Mucosa of descending colon (tissue), 3 donors: ENCODE measurements at regions not wholly inside any gene's neighbourhood (a gene's known extent, or its start where the extent isn't known, plus 50 kb on each side); places are given as distances from the start of the nearest gene placed in this dataset.

Experiments
- ATAC-seq: fragments of 200-7000 bp; cut with Tn5 transposase; one replicate; pipeline ENCODE4 v1.9.1; 2020; ENCODE audit warnings: mild to moderate bottlenecking, moderate library complexity
- DNase-seq, 3 donors: peaks; one replicate each; pipeline ENCODE4 v3.0.0-alpha.2; 2020
- H3K36me3 ChIP-seq: fragments of 200-600 bp; one replicate; pipeline ENCODE4 v1.8.0; 2021; ENCODE audit warnings: low read depth, mild to moderate bottlenecking
- H3K4me1 ChIP-seq: fragments of 200-600 bp; one replicate; pipeline ENCODE4 v1.8.0; 2021; ENCODE audit warnings: low read depth, mild to moderate bottlenecking
- H3K4me3 ChIP-seq: fragments of 200-600 bp; one replicate; pipeline ENCODE4 v1.8.0; 2021; ENCODE audit warnings: mild to moderate bottlenecking
- H3K9me3 ChIP-seq: fragments of 200-600 bp; one replicate; pipeline ENCODE4 v1.8.0; 2021; ENCODE audit warnings: mild to moderate bottlenecking
- intact Hi-C, 2 donors: fragments of 100-400 bp; cut with DNase I in 1 of 2; cut with micrococcal nuclease in 1 of 2; formaldehyde crosslinking; loops; one replicate each; pipeline versions ENCODE4 v1.11.0 to v1.11.1; 2022; cut with DNase I, micrococcal nuclease
- TF ChIP-seq, protein P1 (sequence below): fragments of 200-600 bp; IDR thresholded peaks from one replicate; pipeline ENCODE4 v1.8.0; 2022; ENCODE audit warnings: antibody characterized with exemption, mild to moderate bottlenecking
- donor health status: DM: no; HTN: no; CAD: no; lungs with moderate emphysema.
- donor health status: DM: no; HTN: no; CAD: no.
- donor health status: DM: no; HTN: yes; CAD: no.

DNA sequence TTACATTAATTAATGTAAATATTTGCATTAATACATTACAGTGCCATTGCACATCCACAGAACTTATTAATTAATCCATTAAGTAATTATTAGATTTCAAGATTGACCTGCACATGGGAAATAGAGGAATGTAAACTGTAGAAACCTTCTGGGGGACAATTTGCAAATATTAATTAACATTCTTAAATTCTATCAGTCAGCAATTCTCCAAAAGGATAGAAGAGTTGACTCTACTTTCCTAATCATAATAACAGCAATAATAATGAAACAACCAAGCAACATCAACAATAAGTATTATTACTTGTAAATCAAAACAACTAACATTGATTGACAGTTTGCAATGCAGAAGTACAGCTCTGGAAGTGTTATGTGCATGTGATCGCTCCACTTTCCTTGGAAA, 281.6 kb upstream of the CRIM1 start:
- intact Hi-C loops, result no loop called here
- TF ChIP-seq, protein P1, sequence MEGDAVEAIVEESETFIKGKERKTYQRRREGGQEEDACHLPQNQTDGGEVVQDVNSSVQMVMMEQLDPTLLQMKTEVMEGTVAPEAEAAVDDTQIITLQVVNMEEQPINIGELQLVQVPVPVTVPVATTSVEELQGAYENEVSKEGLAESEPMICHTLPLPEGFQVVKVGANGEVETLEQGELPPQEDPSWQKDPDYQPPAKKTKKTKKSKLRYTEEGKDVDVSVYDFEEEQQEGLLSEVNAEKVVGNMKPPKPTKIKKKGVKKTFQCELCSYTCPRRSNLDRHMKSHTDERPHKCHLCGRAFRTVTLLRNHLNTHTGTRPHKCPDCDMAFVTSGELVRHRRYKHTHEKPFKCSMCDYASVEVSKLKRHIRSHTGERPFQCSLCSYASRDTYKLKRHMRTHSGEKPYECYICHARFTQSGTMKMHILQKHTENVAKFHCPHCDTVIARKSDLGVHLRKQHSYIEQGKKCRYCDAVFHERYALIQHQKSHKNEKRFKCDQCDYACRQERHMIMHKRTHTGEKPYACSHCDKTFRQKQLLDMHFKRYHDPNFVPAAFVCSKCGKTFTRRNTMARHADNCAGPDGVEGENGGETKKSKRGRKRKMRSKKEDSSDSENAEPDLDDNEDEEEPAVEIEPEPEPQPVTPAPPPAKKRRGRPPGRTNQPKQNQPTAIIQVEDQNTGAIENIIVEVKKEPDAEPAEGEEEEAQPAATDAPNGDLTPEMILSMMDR, result no peak
- ATAC-seq (no peak), DNase-seq (no peak)
- Histone ChIP-seq H3K36me3 (no peaks in the 10 kb centered on the region), H3K4me3 (no peak overlapping the region), H3K9me3 (no peaks in the 10 kb centered on the region), H3K4me1 (no peaks in the 10 kb centered on the region)

DNA sequence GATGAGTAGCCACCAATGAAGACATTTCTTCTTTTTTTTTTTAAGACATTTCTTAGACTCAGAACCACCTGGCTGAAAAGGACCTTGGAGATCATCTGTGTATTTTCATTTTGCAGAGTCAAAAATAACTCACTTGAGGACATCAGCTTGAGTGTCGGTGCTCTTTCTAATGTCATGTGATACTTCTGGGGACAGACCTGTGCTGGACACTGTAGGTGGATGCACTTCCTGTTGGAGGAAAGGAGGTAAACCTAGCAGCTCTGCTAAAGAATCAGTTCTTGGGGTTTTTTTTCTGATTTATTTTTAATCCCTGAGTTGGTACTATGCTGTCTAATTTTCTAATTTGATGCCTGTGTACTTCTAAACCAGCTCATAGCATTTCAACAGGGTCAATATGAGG, 283.9 kb upstream of the CRIM1 start:
- no peaks in the 10 kb centered on the region for H3K36me3 ChIP-seq
- no peaks in the 10 kb centered on the region for H3K9me3 ChIP-seq
- ATAC-seq (no peak), DNase-seq (no peak)
- no peak overlapping the region for H3K4me3 ChIP-seq
- intact Hi-C loops, result no loop called here
- H3K4me1 ChIP-seq, result no peaks in the 10 kb centered on the region
- TF ChIP-seq, protein P1, result no peak

DNA sequence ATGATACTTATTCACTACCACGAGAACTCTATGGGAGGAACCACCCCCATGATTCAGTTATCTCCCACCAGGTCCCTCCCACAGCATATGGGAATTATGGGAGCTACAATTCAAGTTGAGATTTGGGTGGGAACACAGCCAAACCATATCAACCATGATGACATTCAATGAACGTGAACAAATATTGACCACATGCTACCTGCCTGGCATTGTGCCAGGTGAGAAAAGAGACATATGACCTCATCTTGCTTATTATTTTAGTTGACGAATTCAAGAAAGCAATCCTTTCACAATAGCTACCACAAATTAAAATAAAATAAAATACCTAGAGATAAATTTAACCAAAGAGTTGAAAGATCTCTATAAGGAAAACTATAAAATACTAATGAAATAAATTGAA, 286.5 kb upstream of the CRIM1 start:
- no peak overlapping the region for H3K4me3 ChIP-seq
- intact Hi-C loops, result no loop called here
- ATAC-seq, result no peak
- TF ChIP-seq, protein P1, result no peak
- H3K36me3 ChIP-seq, result no peaks in the 10 kb centered on the region
- no peaks in the 10 kb centered on the region for H3K9me3 ChIP-seq
- peak in 1 of 3 donors; percentile 16 for DNase-seq
- no peaks in the 10 kb centered on the region for H3K4me1 ChIP-seq

DNA sequence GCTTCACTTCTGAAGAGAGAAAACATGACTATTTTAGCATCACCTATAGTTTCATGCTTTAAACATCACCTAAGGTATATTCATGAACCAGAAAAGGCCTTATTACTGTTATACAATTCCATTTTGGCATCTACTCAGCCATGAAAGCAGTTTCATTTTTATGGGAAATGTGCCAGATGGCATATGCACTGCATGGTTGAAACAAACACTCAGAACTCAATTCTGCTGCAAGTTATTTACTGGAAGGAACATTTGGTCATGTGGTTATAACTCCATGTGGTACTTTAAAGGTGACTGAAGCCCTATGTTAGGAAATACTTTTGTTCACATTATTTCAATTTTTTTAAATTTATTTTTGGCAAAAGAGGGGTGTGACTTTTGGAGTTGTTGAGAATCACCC, 287.5 kb upstream of the CRIM1 start:
- TF ChIP-seq, protein P1, result no peak
- Histone ChIP-seq H3K36me3 (no peaks in the 10 kb centered on the region), H3K4me1 (no peaks in the 10 kb centered on the region), H3K4me3 (no peak overlapping the region), H3K9me3 (no peaks in the 10 kb centered on the region)
- DNase-seq (no peak), ATAC-seq (no peak)
- intact Hi-C loops, result no loop called here

DNA sequence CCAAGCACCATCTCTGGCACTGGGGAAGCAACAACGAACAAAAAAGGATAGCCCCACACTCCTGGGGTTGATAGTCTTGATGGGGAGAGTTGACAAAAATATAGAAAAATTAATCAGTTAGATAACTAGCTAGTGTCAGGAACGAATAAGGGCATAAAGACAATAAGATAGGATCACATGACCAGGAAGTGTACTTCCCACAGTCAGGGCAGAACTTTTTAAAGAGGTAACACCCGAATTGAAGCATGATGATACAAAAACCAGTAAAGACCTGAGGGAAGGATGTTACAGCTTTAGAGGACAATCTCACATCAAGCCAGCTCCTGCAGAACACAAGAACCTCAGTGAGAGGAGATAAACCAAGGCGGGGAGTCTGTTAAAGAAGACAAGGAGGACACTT, 295.4 kb upstream of the CRIM1 start:
- no peak overlapping the region for H3K4me3 ChIP-seq
- H3K9me3 ChIP-seq, result no peaks in the 10 kb centered on the region
- TF ChIP-seq, protein P1, result no peak
- no peaks in the 10 kb centered on the region for H3K36me3 ChIP-seq
- peak in 1 of 3 donors; percentile 21 for DNase-seq
- peaks cover 10% of the 10 kb centered on the region for H3K4me1 ChIP-seq
- peak; percentile 92 for ATAC-seq
- intact Hi-C loops, result no loop called here

DNA sequence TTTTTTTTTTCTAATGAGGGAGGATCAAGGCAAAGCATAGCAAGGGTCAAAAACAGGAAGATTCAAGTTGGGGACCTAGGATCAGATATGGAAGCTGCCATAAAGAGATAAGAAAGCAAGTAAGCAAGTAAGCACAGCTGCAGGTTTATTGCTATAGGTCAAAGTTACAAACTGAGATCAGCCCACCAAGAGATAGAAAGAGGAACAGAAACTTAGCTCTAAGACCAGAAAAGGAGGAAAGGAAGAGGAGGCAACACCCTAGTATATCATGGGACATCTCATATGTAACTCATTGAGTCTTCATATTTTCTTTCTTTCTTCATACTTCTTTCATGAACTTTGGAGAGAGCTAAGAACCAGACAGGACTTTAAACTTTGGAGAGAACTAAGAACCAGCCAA, 295.9 kb upstream of the CRIM1 start:
- DNase-seq (peak in 1 of 3 donors; percentile 7), ATAC-seq (peak; percentile 92)
- Histone ChIP-seq H3K9me3 (no peaks in the 10 kb centered on the region), H3K36me3 (no peaks in the 10 kb centered on the region), H3K4me3 (no peak overlapping the region), H3K4me1 (peaks cover 10% of the 10 kb centered on the region)
- intact Hi-C loops, result no loop called here
- TF ChIP-seq, protein P1, result no peak
